Body of pancreas (tissue), 4 donors: ENCODE measurements at regions not wholly inside any gene's neighbourhood (a gene's known extent, or its start where the extent isn't known, plus 50 kb on each side); places are given as distances from the start of the nearest gene placed in this dataset.

Source experiments
- ATAC-seq: fragments of 150-250 bp; one replicate; pipeline ENCODE4 v1.9.1; 2016
- DNase-seq, 4 donors: peaks; one replicate each; pipeline ENCODE4 v3.0.0-alpha.2; 2019
- H3K27ac ChIP-seq, 4 donors: fragments of 200-600 bp; sonication (generic); 1 replicate in 3 of 4; 2 replicates in 1 of 4; pipeline versions ENCODE4 v1.5.1 to v1.6.1; 2016 to 2019; ENCODE audit warnings: mild to moderate bottlenecking in 1 of 4, mixed read lengths in 1 of 4, moderate library complexity in 1 of 4
- H3K27me3 ChIP-seq, 2 donors: fragments of 200-600 bp; sonication (generic); one replicate each; pipeline ENCODE4 v1.6.0; 2016; ENCODE audit warnings: mild to moderate bottlenecking in 1 of 2
- H3K36me3 ChIP-seq, 2 donors: fragments of 200-600 bp; sonication (generic); replicated peaks in 1 of 2; 2 replicates each; pipeline ENCODE4 v1.5.1; 2016; ENCODE audit warnings: low read depth in 2 of 2; ENCODE audit not compliant: insufficient read depth in 1 of 2
- H3K4me1 ChIP-seq: fragments of 200-600 bp; sonication (generic); one replicate; pipeline ENCODE4 v1.6.0; 2016
- H3K4me3 ChIP-seq, 2 donors: fragments of 200-600 bp; sonication (generic); 1 replicate in 1 of 2; 2 replicates in 1 of 2; pipeline ENCODE4 v1.5.1; 2016 to 2019
- H3K9me3 ChIP-seq, 3 donors: fragments of 200-600 bp; sonication (generic); 1 replicate in 2 of 3; 2 replicates in 1 of 3; pipeline ENCODE4 v1.5.1; 2016
- CTCF ChIP-seq, 7 experiments: fragments of 450-650 bp in 4 of 7; fragments of 200-600 bp in 3 of 7; sonication (generic) in 3 of 7; IDR thresholded peaks; one replicate each; pipeline ENCODE4 v1.5.1; 2016 to 2019; ENCODE audit warnings: antibody characterized with exemption in 7 of 7
- POLR2A ChIP-seq, 3 donors: fragments of 450-650 bp; IDR thresholded peaks; one replicate each; pipeline ENCODE4 v1.6.1; 2016; ENCODE audit warnings: antibody characterized with exemption in 3 of 3, mild to moderate bottlenecking in 2 of 3
- WGBS, 2 donors: methylation state at CpG; one replicate each; pipeline ENCODE4 v1.1.5; 2017; 5-methylcytosine and 5-hydroxymethylcytosine counted together
- intact Hi-C: fragments of 100-400 bp; cut with DNase I; formaldehyde crosslinking; loops from one replicate; pipeline ENCODE4 v1.15.1; 2023

DNA sequence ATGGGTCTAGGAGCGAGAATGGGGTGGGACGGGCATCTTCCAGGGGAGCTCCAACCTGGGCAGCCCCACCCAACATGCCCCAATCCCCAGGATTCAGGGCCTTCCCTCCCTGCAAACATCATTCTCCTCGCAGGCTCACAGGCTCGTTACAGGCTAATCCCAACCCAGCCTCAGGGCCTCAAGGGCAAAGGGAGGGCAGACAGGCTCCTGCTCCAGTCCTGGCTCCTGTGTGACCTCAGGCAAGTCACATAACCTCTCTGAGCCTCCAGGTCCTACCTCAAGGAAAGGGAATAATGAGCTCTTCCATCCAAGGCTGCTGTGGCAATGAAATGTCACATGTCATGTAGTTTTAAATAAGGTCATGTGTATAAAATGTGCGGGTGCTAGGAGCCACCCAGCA is 186.5 kb upstream of the TNRC6C start:
- ATAC-seq (no peak), DNase-seq (no peak)
- H3K27me3 ChIP-seq: no peaks in the 10 kb centered on the region
- H3K36me3 ChIP-seq: no peaks in the 10 kb centered on the region
- no peak overlapping the region for H3K27ac ChIP-seq
- no peaks in the 10 kb centered on the region for H3K4me1 ChIP-seq
- intact Hi-C loops: no loop called here
- TF ChIP-seq CTCF (IDR thresholded peaks at IDR 0.05): no peak
- TF ChIP-seq POLR2A (IDR thresholded peaks at IDR 0.05): no peak
- no peak overlapping the region for H3K4me3 ChIP-seq
- 57 to 63% methylated on average over 2 to 5 of the region's 5 CpGs for WGBS, 2 donors
- H3K9me3 ChIP-seq: no peaks in the 10 kb centered on the region

DNA sequence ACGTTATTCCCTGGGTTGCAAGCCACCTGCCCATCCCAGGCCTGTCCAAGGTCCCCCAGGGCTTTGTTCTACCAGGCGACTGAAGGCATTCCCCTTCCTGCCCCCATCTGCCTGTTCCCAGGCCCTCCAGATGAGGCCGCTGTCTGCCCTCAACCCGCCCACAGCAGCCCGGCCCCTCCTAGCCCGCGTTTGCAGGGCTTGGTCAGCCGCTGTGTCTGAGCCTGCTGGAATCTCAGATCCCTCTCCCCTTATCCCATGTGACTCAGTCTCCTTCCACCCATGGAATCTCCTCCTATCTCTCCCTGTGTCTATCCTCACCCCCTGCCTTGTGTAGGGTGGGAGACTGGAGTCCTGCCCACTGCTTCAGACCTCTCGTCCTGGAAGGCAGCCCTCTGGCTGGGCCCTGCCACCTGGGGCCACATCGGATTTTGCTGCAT is 186.0 kb upstream of the TNRC6C start:
- Histone ChIP-seq H3K4me3 (no peak overlapping the region), H3K9me3 (no peaks in the 10 kb centered on the region), H3K4me1 (no peaks in the 10 kb centered on the region), H3K36me3 (no peaks in the 10 kb centered on the region), H3K27ac (no peak overlapping the region), H3K27me3 (no peaks in the 10 kb centered on the region)
- WGBS, 2 donors: 16 to 23% methylated on average over 10 of the region's 10 CpGs
- peak; percentile 28 to 46 (median 44) for DNase-seq
- intact Hi-C loops: no loop called here
- TF ChIP-seq CTCF (IDR thresholded peaks at IDR 0.05) (peak in 6 of 7 experiments; percentile 36 to 56 (median 48)), POLR2A (IDR thresholded peaks at IDR 0.05) (no peak)
- peak; percentile 60 for ATAC-seq

DNA sequence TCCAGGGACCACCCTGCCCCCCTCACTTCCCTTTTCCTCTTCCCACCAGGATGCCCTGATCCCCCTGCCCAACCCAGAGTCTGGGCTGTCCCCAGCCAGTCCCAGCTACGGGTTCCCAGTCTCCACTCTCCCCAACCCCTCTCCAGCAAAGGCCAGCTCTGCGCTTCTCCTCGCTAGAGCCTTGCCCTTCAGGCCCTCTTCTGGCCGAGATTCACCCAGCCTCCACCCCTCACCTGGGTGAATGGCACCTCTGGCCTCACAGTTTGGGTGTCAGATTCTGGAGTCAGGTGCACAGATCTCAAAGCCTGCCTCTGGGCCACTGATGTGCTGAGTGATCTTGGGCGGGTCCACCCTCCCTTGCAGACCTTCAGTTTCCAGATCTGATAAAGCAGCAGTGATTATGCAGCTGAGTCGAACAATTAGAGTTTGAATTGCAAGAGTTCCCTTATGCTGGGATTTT is 185.6 kb upstream of the TNRC6C start:
- TF ChIP-seq CTCF (IDR thresholded peaks at IDR 0.05) (no peak), POLR2A (IDR thresholded peaks at IDR 0.05) (no peak)
- DNase-seq (no peak), ATAC-seq (no peak)
- Histone ChIP-seq H3K4me3 (no peak overlapping the region), H3K36me3 (no peaks in the 10 kb centered on the region), H3K27ac (no peak overlapping the region), H3K4me1 (no peaks in the 10 kb centered on the region), H3K9me3 (no peaks in the 10 kb centered on the region), H3K27me3 (no peaks in the 10 kb centered on the region)
- 43 to 46% methylated on average over 6 of the region's 6 CpGs for WGBS, 2 donors
- intact Hi-C loops: no loop called here

DNA sequence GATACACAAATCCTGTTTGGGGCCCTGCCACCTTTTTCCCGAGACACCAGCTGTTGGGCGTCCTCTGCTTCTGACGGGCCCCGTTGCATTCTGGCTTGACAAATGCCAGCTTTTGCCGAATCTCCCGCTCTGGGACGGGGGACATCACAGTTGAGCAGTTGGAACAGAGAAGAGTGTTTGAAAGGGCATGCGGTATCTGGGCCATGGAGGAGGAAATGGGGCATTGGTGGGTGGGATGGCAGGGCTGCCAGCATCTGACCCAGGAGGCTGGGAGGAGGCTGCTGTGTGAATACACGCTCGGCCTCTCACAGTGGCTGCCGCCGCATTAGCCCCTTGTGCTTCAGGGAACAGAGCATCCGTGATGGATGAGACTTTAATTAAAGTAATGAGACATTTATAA is 184.3 kb upstream of the TNRC6C start:
- H3K4me3 ChIP-seq: no peak overlapping the region
- H3K36me3 ChIP-seq: no peaks in the 10 kb centered on the region
- no peak for TF ChIP-seq CTCF (IDR thresholded peaks at IDR 0.05)
- TF ChIP-seq POLR2A (IDR thresholded peaks at IDR 0.05): no peak
- no peak overlapping the region for H3K27ac ChIP-seq
- no peaks in the 10 kb centered on the region for H3K27me3 ChIP-seq
- H3K4me1 ChIP-seq: no peaks in the 10 kb centered on the region
- intact Hi-C loops: no loop called here
- H3K9me3 ChIP-seq: no peaks in the 10 kb centered on the region
- WGBS, 2 donors: 81 to 82% methylated on average over 13 of the region's 13 CpGs
- ATAC-seq: no peak
- no peak for DNase-seq
